ENCODE measurements at regions not wholly inside any gene's neighbourhood (a gene's known extent, or its start where the extent isn't known, plus 50 kb on each side); places are given as distances from the start of the nearest gene placed in this dataset.

GRCh38 chr2:41602341-41602740, 445.5 kb upstream of the PKDCC start (continued):
- TF ChIP-seq REST (IDR thresholded peaks at IDR 0.05) (no peak), EHMT2 (IDR thresholded peaks at IDR 0.05; ENCODE audit: low read depth) (no peak)

- ATAC-seq: no peak
- 56% methylated on average over 1 of the region's 1 CpG for WGBS (ENCODE audit: missing lambda C conversion rate)
- TF ChIP-seq MAX (IDR thresholded peaks at IDR 0.05): no peak
- no peak for TF ChIP-seq HOXB13 (CRISPR knock-in tag; IDR thresholded peaks at IDR 0.05; ENCODE audit: low read depth)
- no peak for TF ChIP-seq ZNF302 (CRISPR knock-in tag; IDR thresholded peaks at IDR 0.05)
- no peak for TF ChIP-seq FOXS1 (CRISPR knock-in tag; IDR thresholded peaks at IDR 0.05)
- TF ChIP-seq E2F6 (IDR thresholded peaks at IDR 0.05; ENCODE audit: borderline replicate concordance, low read depth): no peak
- no peak for TF ChIP-seq NFE2L2 (conservative IDR thresholded peaks at IDR 0.05; ENCODE audit: low read length)
- FAIRE-seq: no peak
- no peaks in the 10 kb centered on the region for H3K4me1 ChIP-seq
- ChIA-PET CTCF (interaction anchor here (0.8 kb wide), 1 partner anchor 18 kb away, joined by 3 read pairs; no protein-coding TSS in a partner anchor), POLR2A (no interaction called here)
- no peaks in the 10 kb centered on the region for H3K9me3 ChIP-seq
- no peak overlapping the region for H3K4me2 ChIP-seq
- H3K4me3 ChIP-seq: no peak overlapping the region
- no peak for DNase-seq (ENCODE audit: low read depth in 1 of 2, low spot score in 1 of 2)
- no peak overlapping the region for H3K27ac ChIP-seq
These were observed 442.5 kb upstream of the PKDCC start for GRCh38 chr2:41605311-41605710.

- ChIA-PET POLR2A (no interaction called here), CTCF (no interaction called here)
- no peaks in the 10 kb centered on the region for H3K4me1 ChIP-seq
- no peak for TF ChIP-seq ESRRA (IDR thresholded peaks at IDR 0.05; ENCODE audit: borderline replicate concordance, low read length)
- TF ChIP-seq ELK1 (IDR thresholded peaks at IDR 0.05; ENCODE audit: low read depth, low read length): no peak
- TF ChIP-seq KDM1A (IDR thresholded peaks at IDR 0.05; ENCODE audit: low read depth): no peak
- TF ChIP-seq POLR2AphosphoS2 (conservative IDR thresholded peaks at IDR 0.05; ENCODE audit: low read length): no peak
- TF ChIP-seq HES2 (IDR thresholded peaks at IDR 0.05): no peak
- no peak for TF ChIP-seq CHD2 (IDR thresholded peaks at IDR 0.05; ENCODE audit: low read length, partially characterized antibody)
- no peak for TF ChIP-seq NPAS2 (CRISPR knock-in tag; IDR thresholded peaks at IDR 0.05; ENCODE audit: borderline replicate concordance)
- TF ChIP-seq, protein P1, sequence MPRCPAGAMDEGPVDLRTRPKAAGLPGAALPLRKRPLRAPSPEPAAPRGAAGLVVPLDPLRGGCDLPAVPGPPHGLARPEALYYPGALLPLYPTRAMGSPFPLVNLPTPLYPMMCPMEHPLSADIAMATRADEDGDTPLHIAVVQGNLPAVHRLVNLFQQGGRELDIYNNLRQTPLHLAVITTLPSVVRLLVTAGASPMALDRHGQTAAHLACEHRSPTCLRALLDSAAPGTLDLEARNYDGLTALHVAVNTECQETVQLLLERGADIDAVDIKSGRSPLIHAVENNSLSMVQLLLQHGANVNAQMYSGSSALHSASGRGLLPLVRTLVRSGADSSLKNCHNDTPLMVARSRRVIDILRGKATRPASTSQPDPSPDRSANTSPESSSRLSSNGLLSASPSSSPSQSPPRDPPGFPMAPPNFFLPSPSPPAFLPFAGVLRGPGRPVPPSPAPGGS (IDR thresholded peaks at IDR 0.05): no peak
- TF ChIP-seq JUN (IDR thresholded peaks at IDR 0.05): no peak
- TF ChIP-seq ZFP36 (IDR thresholded peaks at IDR 0.05; ENCODE audit: borderline replicate concordance, partially characterized antibody): no peak
- no peak for TF ChIP-seq POLR2A (IDR thresholded peaks at IDR 0.05; ENCODE audit: low read length)
- no peak for TF ChIP-seq CBX2 (IDR thresholded peaks at IDR 0.05; ENCODE audit: borderline replicate concordance, low read depth)
- no peak for TF ChIP-seq MYC (IDR thresholded peaks at IDR 0.05; ENCODE audit: borderline replicate concordance, low read length)
- TF ChIP-seq EHF (CRISPR knock-in tag; IDR thresholded peaks at IDR 0.05): no peak
- TF ChIP-seq ZC3H11A (IDR thresholded peaks at IDR 0.05): no peak
- no peak for ATAC-seq
- no peak overlapping the region for H3K27ac ChIP-seq
- no peak overlapping the region for H3K4me3 ChIP-seq
- no peaks in the 10 kb centered on the region for H3K9me3 ChIP-seq
- FAIRE-seq: no peak
- H3K4me2 ChIP-seq: no peak overlapping the region
- DNase-seq (ENCODE audit: low read depth in 1 of 2, low spot score in 1 of 2): no peak
These were observed 441.9 kb upstream of the PKDCC start for GRCh38 chr2:41605914-41606313.

All from A549 (cell line).